ENCODE measurements at regions not wholly inside any gene's neighbourhood (a gene's known extent, or its start where the extent isn't known, plus 50 kb on each side); places are given as distances from the start of the nearest gene placed in this dataset.

GRCh38 chr18:37705016-37705415 lies 139.4 kb upstream of the CELF4 start:
- DNase-seq, result peak; percentile 54 to 92

GRCh38 chr18:37702841-37703240 lies 137.2 kb upstream of the CELF4 start:
- DNase-seq, result no peak

- no peak for DNase-seq
Measured at GRCh38 chr18:37701967-37702366, 136.4 kb upstream of the CELF4 start.

GRCh38 chr18:37698508-37699040 lies 133.0 kb upstream of the CELF4 start:
- DNase-seq, result peak in 1 of 2 experiments; percentile 20

- no peak for DNase-seq
Measured at GRCh38 chr18:37694516-37694915, 128.9 kb upstream of the CELF4 start.

- DNase-seq, result no peak
Measured at GRCh38 chr18:37691162-37691561, 125.6 kb upstream of the CELF4 start.

- no peak for DNase-seq
Measured at GRCh38 chr18:37689841-37690240, 124.2 kb upstream of the CELF4 start.

- no peak for DNase-seq
Measured at GRCh38 chr18:37684590-37684989, 119.0 kb upstream of the CELF4 start.

GRCh38 chr18:37684183-37684582 lies 118.6 kb upstream of the CELF4 start:
- DNase-seq, result no peak

GRCh38 chr18:37680911-37681310 lies 115.3 kb upstream of the CELF4 start:
- no peak for DNase-seq

GRCh38 chr18:37676276-37676675 lies 110.7 kb upstream of the CELF4 start:
- DNase-seq, result no peak

GRCh38 chr18:37675699-37676098 lies 110.1 kb upstream of the CELF4 start:
- no peak for DNase-seq

GRCh38 chr18:37674570-37674969 lies 109.0 kb upstream of the CELF4 start:
- no peak for DNase-seq

- no peak for DNase-seq
Measured at GRCh38 chr18:37673671-37674070, 108.1 kb upstream of the CELF4 start.

- DNase-seq, result no peak
Measured at GRCh38 chr18:37672932-37673595, 107.5 kb upstream of the CELF4 start.

GRCh38 chr18:37672001-37672400 lies 106.4 kb upstream of the CELF4 start:
- DNase-seq, result no peak

- DNase-seq, result no peak
Measured at GRCh38 chr18:37671530-37671929, 105.9 kb upstream of the CELF4 start.

GRCh38 chr18:37671119-37671518 lies 105.5 kb upstream of the CELF4 start:
- no peak for DNase-seq

- no peak for DNase-seq
Measured at GRCh38 chr18:37669991-37670534, 104.5 kb upstream of the CELF4 start.

GRCh38 chr18:37668971-37669747 lies 103.6 kb upstream of the CELF4 start:
- DNase-seq, result peak in 1 of 2 experiments; percentile 23

- DNase-seq, result no peak
Measured at GRCh38 chr18:37667836-37668235, 102.2 kb upstream of the CELF4 start.

GRCh38 chr18:37666991-37667390 lies 101.4 kb upstream of the CELF4 start:
- DNase-seq, result no peak

- DNase-seq, result no peak
Measured at GRCh38 chr18:37666451-37666850, 100.9 kb upstream of the CELF4 start.

GRCh38 chr18:37665346-37665745 lies 99.7 kb upstream of the CELF4 start:
- DNase-seq, result peak; percentile 75 to 85
